Hepatocyte (in vitro differentiated cells): ENCODE measurements at regions not wholly inside any gene's neighbourhood (a gene's known extent, or its start where the extent isn't known, plus 50 kb on each side); places are given as distances from the start of the nearest gene placed in this dataset.

ENCODE experiments used
- DNase-seq: peaks from one replicate; pipeline ENCODE4 v3.0.0-alpha.2; 2016; ENCODE audit warnings: low spot score
- H2AFZ ChIP-seq: fragments of 200-600 bp; sonication (generic); 2 replicates; pipeline ENCODE4 v1.6.0; 2016; ENCODE audit warnings: antibody characterized with exemption, mild to moderate bottlenecking
- H3K27ac ChIP-seq: fragments of 200-600 bp; sonication (generic); 2 replicates; pipeline ENCODE4 v1.5.1; 2016; ENCODE audit warnings: mild to moderate bottlenecking
- H3K27me3 ChIP-seq: fragments of 200-600 bp; sonication (generic); 2 replicates; pipeline ENCODE4 v1.6.1; 2016
- H3K36me3 ChIP-seq: fragments of 200-600 bp; sonication (generic); replicated peaks from 2 replicates; pipeline ENCODE4 v1.5.1; 2016; ENCODE audit warnings: low read depth; ENCODE audit not compliant: insufficient read depth
- H3K4me1 ChIP-seq: fragments of 200-600 bp; sonication (generic); 2 replicates; pipeline ENCODE4 v1.5.1; 2016; ENCODE audit warnings: mild to moderate bottlenecking, moderate library complexity; ENCODE audit not compliant: insufficient read depth
- H3K4me2 ChIP-seq: fragments of 200-600 bp; sonication (generic); 2 replicates; pipeline ENCODE4 v1.6.0; 2016
- H3K4me3 ChIP-seq: fragments of 200-600 bp; sonication (generic); 2 replicates; pipeline ENCODE4 v1.5.1; 2016; ENCODE audit warnings: mild to moderate bottlenecking
- H3K79me2 ChIP-seq: fragments of 200-600 bp; sonication (generic); 2 replicates; pipeline ENCODE4 v1.6.0; 2017; ENCODE audit warnings: mild to moderate bottlenecking
- H3K9me2 ChIP-seq: fragments of 200-600 bp; sonication (generic); replicated peaks from 2 replicates; pipeline ENCODE4 v1.6.0; 2017; ENCODE audit warnings: mild to moderate bottlenecking; ENCODE audit not compliant: insufficient read depth
- H3K9me3 ChIP-seq: fragments of 200-600 bp; sonication (generic); 2 replicates; pipeline ENCODE4 v1.5.1; 2016; ENCODE audit warnings: low read depth, mild to moderate bottlenecking
- H4K20me1 ChIP-seq: fragments of 200-600 bp; sonication (generic); 2 replicates; pipeline ENCODE4 v1.6.0; 2016; ENCODE audit warnings: mild to moderate bottlenecking; ENCODE audit not compliant: insufficient read depth, poor library complexity, severe bottlenecking
- CTCF ChIP-seq: fragments of 200-600 bp; sonication (generic); IDR thresholded peaks from 2 replicates; pipeline ENCODE4 v1.5.1; 2016; ENCODE audit warnings: antibody characterized with exemption, mild to moderate bottlenecking; ENCODE audit not compliant: poor library complexity
- EZH2 ChIP-seq: fragments of 200-600 bp; sonication (generic); IDR thresholded peaks from 2 replicates; pipeline ENCODE4 v1.6.1; 2016; ENCODE audit warnings: antibody characterized with exemption, mild to moderate bottlenecking, borderline replicate concordance
- EZH2phosphoT487 ChIP-seq: fragments of 200-600 bp; sonication (generic); IDR thresholded peaks from one replicate; pipeline ENCODE4 v1.6.1; 2018; ENCODE audit warnings: antibody characterized with exemption, mild to moderate bottlenecking, low read depth, moderate library complexity; ENCODE audit not compliant: unreplicated experiment, severe bottlenecking
- WGBS: methylation state at CpG from one replicate; pipeline ENCODE4 v1.1.6; 2016; ENCODE audit warnings: low lambda C conversion rate; ENCODE audit errors: missing lambda C conversion rate; 5-methylcytosine and 5-hydroxymethylcytosine counted together

GRCh38 chr18:24809173-24809950, 348.9 kb downstream of the HRH4 start:
- no peak overlapping the region for H3K4me3 ChIP-seq
- H3K4me2 ChIP-seq, result no peak overlapping the region
- no peaks in the 10 kb centered on the region for H3K9me2 ChIP-seq
- TF ChIP-seq EZH2, result no peak
- no peak for TF ChIP-seq CTCF
- H3K36me3 ChIP-seq, result no peaks in the 10 kb centered on the region
- peaks cover 6% of the 10 kb centered on the region for H3K4me1 ChIP-seq
- no peak for DNase-seq
- H2AFZ ChIP-seq, result no peak overlapping the region
- no peaks in the 10 kb centered on the region for H3K79me2 ChIP-seq
- 87% methylated on average over 7 of the region's 7 CpGs for WGBS
- H4K20me1 ChIP-seq, result no peaks in the 10 kb centered on the region
- no peaks in the 10 kb centered on the region for H3K27me3 ChIP-seq
- H3K9me3 ChIP-seq, result no peaks in the 10 kb centered on the region
- no peak overlapping the region for H3K27ac ChIP-seq

- no peak for DNase-seq
- H3K4me1 ChIP-seq, result peaks cover 6% of the 10 kb centered on the region
- no peak overlapping the region for H3K4me3 ChIP-seq
- H3K9me3 ChIP-seq, result no peaks in the 10 kb centered on the region
- H3K36me3 ChIP-seq, result no peaks in the 10 kb centered on the region
- 80% methylated on average over 9 of the region's 9 CpGs for WGBS
- TF ChIP-seq EZH2phosphoT487, result no peak
- TF ChIP-seq CTCF, result no peak
- TF ChIP-seq EZH2, result no peak
- H2AFZ ChIP-seq, result no peak overlapping the region
- H3K9me2 ChIP-seq, result no peaks in the 10 kb centered on the region
- no peak overlapping the region for H3K4me2 ChIP-seq
- no peaks in the 10 kb centered on the region for H3K27me3 ChIP-seq
- H4K20me1 ChIP-seq, result no peaks in the 10 kb centered on the region
- H3K79me2 ChIP-seq, result no peaks in the 10 kb centered on the region
- no peak overlapping the region for H3K27ac ChIP-seq
Measured at GRCh38 chr18:24810561-24811305, 350.3 kb downstream of the HRH4 start.

DNA sequence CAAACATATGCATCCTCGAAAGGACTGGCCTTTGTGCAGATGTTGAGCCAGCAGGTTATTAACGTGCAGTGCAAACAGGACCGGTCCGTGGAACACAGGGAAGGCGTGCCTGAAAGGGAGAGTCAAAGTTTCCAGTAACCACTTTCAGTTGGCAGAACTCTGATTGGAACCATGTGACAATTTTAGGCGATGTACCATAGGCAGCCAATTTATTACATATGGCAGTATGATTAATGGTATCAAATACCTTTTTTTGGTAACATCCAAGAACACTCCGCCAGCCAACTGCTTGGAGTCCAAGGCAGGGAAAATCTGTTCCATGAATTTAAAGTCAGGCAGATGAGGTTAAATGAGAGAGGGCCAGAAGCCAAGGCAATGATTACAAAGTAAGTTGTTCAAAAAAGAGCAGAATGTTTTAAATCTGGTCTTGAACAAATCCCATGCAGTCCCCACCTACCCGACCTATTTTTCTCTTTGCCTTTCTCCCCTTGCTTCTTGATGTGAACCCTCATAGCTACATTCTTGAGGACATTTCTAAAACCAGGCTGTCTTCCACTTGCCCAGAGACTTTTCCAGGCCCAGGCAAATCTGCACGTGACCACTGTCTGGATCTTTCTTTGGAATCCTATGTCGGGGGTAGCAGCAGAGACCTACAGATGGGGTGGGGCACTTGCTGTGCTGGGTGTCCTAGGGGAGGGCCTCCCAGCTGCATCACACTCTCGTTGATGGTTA, 351.7 kb downstream of the HRH4 start:
- H4K20me1 ChIP-seq, result no peaks in the 10 kb centered on the region
- peaks cover 6% of the 10 kb centered on the region for H3K4me1 ChIP-seq
- H3K36me3 ChIP-seq, result no peaks in the 10 kb centered on the region
- H3K4me2 ChIP-seq, result no peak overlapping the region
- H3K79me2 ChIP-seq, result no peaks in the 10 kb centered on the region
- no peaks in the 10 kb centered on the region for H3K9me3 ChIP-seq
- DNase-seq, result peak; percentile 10
- no peaks in the 10 kb centered on the region for H3K27me3 ChIP-seq
- no peak overlapping the region for H3K4me3 ChIP-seq
- 80% methylated on average over 11 of the region's 11 CpGs for WGBS
- H2AFZ ChIP-seq, result no peak overlapping the region
- H3K27ac ChIP-seq, result peak overlapping the region; percentile 40
- no peaks in the 10 kb centered on the region for H3K9me2 ChIP-seq
- no peak for TF ChIP-seq EZH2
- TF ChIP-seq EZH2phosphoT487, result no peak
- no peak for TF ChIP-seq CTCF
